A549 (cell line): ENCODE measurements at regions not wholly inside any gene's neighbourhood (a gene's known extent, or its start where the extent isn't known, plus 50 kb on each side); places are given as distances from the start of the nearest gene placed in this dataset.

ENCODE experiments used
- ATAC-seq, 2 experiments: fragments of 200-7000 bp in 1 of 2; fragments of >200 bp in 1 of 2; cut with Nextera tagmentation in 1 of 2; cut with Tn5 transposase in 1 of 2; 3 replicates each; pipeline versions ENCODE4 v1.8.0 to v1.9.1; 2018 to 2020; ENCODE audit warnings: mild to moderate bottlenecking in 1 of 2, moderate library complexity in 1 of 2
- CTCF ChIA-PET: fragments of 300-600 bp; sonication (Branson Sonifier 250); formaldehyde crosslinking; extraction: SDS; loops from one replicate; lab custom pipeline; 2021; ENCODE audit warnings: antibody characterized with exemption, inconsistent platforms; lab: Yijun Ruan, JAX
- POLR2A ChIA-PET: fragments of 350-600 bp; formaldehyde crosslinking; extraction: SDS; loops from one replicate; lab custom pipeline; 2021; ENCODE audit warnings: antibody characterized with exemption, inconsistent platforms; lab: Yijun Ruan, JAX
- DNase-seq, 2 experiments: peaks; one replicate each; pipeline versions ENCODE4 v3.0.0 to v3.0.0-alpha.2; 2011 to 2016; ENCODE audit warnings: low read depth in 1 of 2, low spot score in 1 of 2
- FAIRE-seq: peaks from 2 replicates; lab custom pipeline; 2011; peaks lifted over from hg19 to GRCh38; lab: Jason Lieb, UNC
- H3K27ac ChIP-seq, 2 experiments: fragments of >200 bp; sonication (Bioruptor Twin); formaldehyde crosslinking; 3 replicates each; pipeline ENCODE4 v1.5.1; 2016 to 2017
- H3K4me1 ChIP-seq: fragments of >200 bp; sonication (Bioruptor Twin); formaldehyde crosslinking; 3 replicates; pipeline ENCODE4 v1.6.1; 2016
- H3K4me2 ChIP-seq: fragments of >200 bp; sonication (Bioruptor Twin); formaldehyde crosslinking; 3 replicates; pipeline ENCODE4 v1.6.1; 2016
- H3K4me3 ChIP-seq: fragments of >200 bp; sonication (Bioruptor Twin); formaldehyde crosslinking; 3 replicates; pipeline ENCODE4 v1.5.1; 2016
- H3K9me3 ChIP-seq: fragments of >200 bp; sonication (Bioruptor Twin); formaldehyde crosslinking; 3 replicates; pipeline ENCODE4 v1.6.1; 2016
- CBX2 ChIP-seq: fragments of 200-600 bp; sonication (generic); IDR thresholded peaks from 2 replicates; pipeline ENCODE4 v1.6.1; 2016; ENCODE audit warnings: low read depth, mild to moderate bottlenecking, borderline replicate concordance
- CBX8 ChIP-seq: fragments of 200-600 bp; sonication (generic); IDR thresholded peaks from 2 replicates; pipeline ENCODE4 v1.6.1; 2016
- CHD2 ChIP-seq: fragments of 150-350 bp; IDR thresholded peaks from 2 replicates; pipeline ENCODE4 v1.6.1; 2014; ENCODE audit warnings: low read length; ENCODE audit not compliant: partially characterized antibody
- CHD4 ChIP-seq: fragments of 200-600 bp; sonication (generic); IDR thresholded peaks from 2 replicates; pipeline ENCODE4 v1.6.1; 2016; ENCODE audit warnings: antibody characterized with exemption, mild to moderate bottlenecking, borderline replicate concordance
- EHF ChIP-seq: fragments of 250-450 bp; sonication (Bioruptor Pico); IDR thresholded peaks from 2 replicates; pipeline ENCODE4 v1.5.0; 2020; ENCODE audit warnings: mild to moderate bottlenecking
- EP300 ChIP-seq, 2 experiments: fragments of >200 bp; sonication (Bioruptor Twin); formaldehyde crosslinking; IDR thresholded peaks; 2 replicates in 1 of 2; 3 replicates in 1 of 2; pipeline ENCODE4 v1.6.1; 2016 to 2017
- ESRRA ChIP-seq: fragments of 150-350 bp; IDR thresholded peaks from 2 replicates; pipeline ENCODE4 v1.6.1; 2014; ENCODE audit warnings: mild to moderate bottlenecking, low read length, borderline replicate concordance
- GATA3 ChIP-seq: IDR thresholded peaks from 2 replicates; pipeline ENCODE4 v1.6.1; 2012; ENCODE audit warnings: borderline replicate concordance
- HOXB5 ChIP-seq: fragments of 250-450 bp; sonication (Bioruptor Pico); IDR thresholded peaks from 2 replicates; pipeline ENCODE4 v1.5.0; 2020; ENCODE audit warnings: mild to moderate bottlenecking, moderate library complexity
- JUN ChIP-seq, 2 experiments: fragments of >200 bp; sonication (Bioruptor Twin); formaldehyde crosslinking; IDR thresholded peaks; 2 replicates in 1 of 2; 3 replicates in 1 of 2; pipeline ENCODE4 v1.6.1; 2016 to 2017
- POLR2A ChIP-seq: IDR thresholded peaks from 2 replicates; pipeline ENCODE4 v1.6.1; 2012; ENCODE audit warnings: mild to moderate bottlenecking, low read length
- POLR2AphosphoS2 ChIP-seq: conservative IDR thresholded peaks from 2 replicates; pipeline ENCODE4 v1.6.1; 2012; ENCODE audit warnings: low read length, improper control_type of control experiment, inconsistent platforms
- RARB ChIP-seq: fragments of 250-450 bp; sonication (Bioruptor Pico); IDR thresholded peaks from 2 replicates; pipeline ENCODE4 v1.8.0; 2021; ENCODE audit warnings: mild to moderate bottlenecking, moderate library complexity
- RFX5 ChIP-seq: fragments of 450-650 bp; IDR thresholded peaks from 2 replicates; pipeline ENCODE4 v1.7.1; 2014; ENCODE audit warnings: antibody characterized with exemption, mild to moderate bottlenecking, moderate library complexity
- RNF2 ChIP-seq: fragments of 200-600 bp; sonication (generic); IDR thresholded peaks from 2 replicates; pipeline ENCODE4 v1.6.1; 2016; ENCODE audit warnings: low read depth, mild to moderate bottlenecking, antibody characterized with exemption, moderate library complexity, borderline replicate concordance
- SREBF2 ChIP-seq: fragments of 450-650 bp; IDR thresholded peaks from 2 replicates; pipeline ENCODE4 v1.6.1; 2014; ENCODE audit warnings: mild to moderate bottlenecking, moderate library complexity
- TFCP2L1 ChIP-seq: fragments of 250-450 bp; sonication (Bioruptor Pico); IDR thresholded peaks from 2 replicates; pipeline ENCODE4 v1.5.0; 2021; ENCODE audit warnings: mild to moderate bottlenecking
- TP53 ChIP-seq: fragments of 250-450 bp; sonication (Bioruptor Pico); IDR thresholded peaks from 2 replicates; pipeline ENCODE4 v1.5.0; 2021; ENCODE audit warnings: mild to moderate bottlenecking, moderate library complexity
- ZC3H11A ChIP-seq: fragments of 450-650 bp; IDR thresholded peaks from 2 replicates; pipeline ENCODE4 v1.6.1; 2014; ENCODE audit warnings: antibody characterized with exemption, mild to moderate bottlenecking
- ZSCAN20 ChIP-seq: fragments of 250-450 bp; sonication (Bioruptor Pico); IDR thresholded peaks from 2 replicates; pipeline ENCODE4 v1.8.0; 2022; ENCODE audit warnings: mild to moderate bottlenecking, moderate library complexity
- WGBS: methylation state at CpG from one replicate; pipeline ENCODE4 v1.1.6; 2017; ENCODE audit errors: missing lambda C conversion rate; 5-methylcytosine and 5-hydroxymethylcytosine counted together
- TF ChIP-seq, protein P1 (sequence below): IDR thresholded peaks from 2 replicates; pipeline ENCODE4 v1.6.1; 2012; ENCODE audit warnings: low read depth, borderline replicate concordance
- TF ChIP-seq, protein P2 (sequence below): fragments of 150-350 bp; IDR thresholded peaks from 2 replicates; pipeline ENCODE4 v1.6.1; 2014; ENCODE audit warnings: low read depth, mild to moderate bottlenecking, low read length
- TF ChIP-seq, protein P3 (sequence below): fragments of 450-650 bp; IDR thresholded peaks from 2 replicates; pipeline ENCODE4 v1.6.1; 2014; ENCODE audit warnings: antibody characterized with exemption
- TF ChIP-seq, protein P4 (sequence below): fragments of 200-600 bp; sonication (generic); IDR thresholded peaks from 2 replicates; pipeline ENCODE4 v1.6.1; 2016; ENCODE audit warnings: antibody characterized with exemption, mild to moderate bottlenecking, moderate library complexity
- TF ChIP-seq, protein P5 (sequence below): fragments of >200 bp; sonication (Bioruptor Twin); formaldehyde crosslinking; IDR thresholded peaks from 3 replicates; pipeline ENCODE4 v1.6.1; 2016

DNA sequence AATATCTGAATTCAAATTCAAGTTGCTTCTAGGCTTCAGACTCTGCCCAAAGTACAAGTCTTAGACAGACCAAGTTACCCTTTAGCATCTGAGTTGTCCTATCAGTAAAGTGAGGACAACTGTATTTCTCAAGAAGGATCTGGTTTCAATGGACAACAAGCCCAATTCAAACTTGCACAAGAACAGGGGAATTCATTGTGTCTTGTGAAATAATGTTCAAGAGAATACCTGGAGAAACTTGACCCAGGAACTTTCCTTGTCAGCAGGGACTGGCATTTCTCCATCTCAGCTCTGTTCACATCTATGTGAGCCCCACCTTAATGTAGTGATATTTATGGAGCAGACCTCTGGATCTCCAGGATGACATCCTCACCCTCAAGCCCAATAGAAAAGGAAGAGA lies 894.9 kb upstream of the SLC10A2 start:
- Histone ChIP-seq H3K4me1 (no peaks in the 10 kb centered on the region), H3K27ac (no peak overlapping the region), H3K4me2 (no peak overlapping the region), H3K4me3 (no peak overlapping the region), H3K9me3 (no peaks in the 10 kb centered on the region)
- FAIRE-seq, result no peak
- no peak for DNase-seq
- CTCF ChIA-PET, result no interaction called here
- TF ChIP-seq CHD4 (no peak), POLR2AphosphoS2 (no peak), CHD2 (no peak), RNF2 (no peak), TP53 (CRISPR knock-in tag) (no peak), EHF (CRISPR knock-in tag) (no peak), SREBF2 (no peak)
- TF ChIP-seq, protein P1, sequence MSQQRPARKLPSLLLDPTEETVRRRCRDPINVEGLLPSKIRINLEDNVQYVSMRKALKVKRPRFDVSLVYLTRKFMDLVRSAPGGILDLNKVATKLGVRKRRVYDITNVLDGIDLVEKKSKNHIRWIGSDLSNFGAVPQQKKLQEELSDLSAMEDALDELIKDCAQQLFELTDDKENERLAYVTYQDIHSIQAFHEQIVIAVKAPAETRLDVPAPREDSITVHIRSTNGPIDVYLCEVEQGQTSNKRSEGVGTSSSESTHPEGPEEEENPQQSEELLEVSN, result no peak
- TF ChIP-seq, protein P2, sequence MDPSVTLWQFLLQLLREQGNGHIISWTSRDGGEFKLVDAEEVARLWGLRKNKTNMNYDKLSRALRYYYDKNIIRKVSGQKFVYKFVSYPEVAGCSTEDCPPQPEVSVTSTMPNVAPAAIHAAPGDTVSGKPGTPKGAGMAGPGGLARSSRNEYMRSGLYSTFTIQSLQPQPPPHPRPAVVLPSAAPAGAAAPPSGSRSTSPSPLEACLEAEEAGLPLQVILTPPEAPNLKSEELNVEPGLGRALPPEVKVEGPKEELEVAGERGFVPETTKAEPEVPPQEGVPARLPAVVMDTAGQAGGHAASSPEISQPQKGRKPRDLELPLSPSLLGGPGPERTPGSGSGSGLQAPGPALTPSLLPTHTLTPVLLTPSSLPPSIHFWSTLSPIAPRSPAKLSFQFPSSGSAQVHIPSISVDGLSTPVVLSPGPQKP, result no peak
- POLR2A ChIA-PET, result no interaction called here
- ATAC-seq, result no peak

DNA sequence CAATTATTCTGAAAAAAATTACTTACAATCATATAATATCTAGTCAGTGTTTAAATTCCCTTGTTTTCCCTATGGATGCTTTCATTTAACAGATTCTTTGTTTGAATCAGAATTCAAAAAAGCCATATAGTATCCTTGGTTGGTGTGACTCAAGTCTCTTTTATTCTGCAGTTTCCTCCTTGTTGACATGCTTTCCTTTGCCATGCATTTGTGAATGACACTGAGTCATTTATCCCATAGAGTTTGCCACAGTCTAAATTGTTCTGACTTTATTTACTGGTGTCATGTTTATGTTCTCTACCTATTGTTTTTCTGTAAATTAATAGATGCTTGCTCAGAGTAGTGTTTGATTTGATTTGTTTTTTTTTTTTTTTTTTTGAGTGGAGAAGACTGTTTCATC lies 893.8 kb upstream of the SLC10A2 start:
- FAIRE-seq (no peak), DNase-seq (no peak), ATAC-seq (no peak)
- TF ChIP-seq SREBF2 (no peak), TFCP2L1 (CRISPR knock-in tag) (no peak), POLR2A (no peak), CBX2 (no peak), RNF2 (no peak)
- TF ChIP-seq, protein P2, result no peak
- Histone ChIP-seq H3K9me3 (no peaks in the 10 kb centered on the region), H3K4me3 (no peak overlapping the region), H3K27ac (no peak overlapping the region), H3K4me1 (no peaks in the 10 kb centered on the region), H3K4me2 (no peak overlapping the region)
- ChIA-PET CTCF (no interaction called here), POLR2A (no interaction called here)

DNA sequence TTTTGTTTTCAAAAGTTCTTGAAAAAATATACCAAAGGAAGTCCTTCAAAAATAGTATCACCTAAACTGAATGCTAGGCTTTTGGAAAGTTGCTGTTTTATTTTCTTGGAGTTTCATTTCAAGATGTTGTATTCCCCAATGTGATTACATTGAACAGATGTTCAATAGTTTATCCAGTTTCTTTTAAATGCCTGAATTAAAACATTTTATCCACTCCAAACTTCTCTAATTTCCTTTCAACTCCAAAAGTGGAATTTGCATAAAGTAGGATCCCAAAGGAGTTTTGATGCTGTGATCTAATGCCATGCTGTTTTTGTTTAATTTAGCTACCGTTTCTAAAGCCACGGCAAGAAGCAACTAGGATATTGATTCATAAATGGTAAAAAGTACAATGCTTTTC lies 892.5 kb upstream of the SLC10A2 start:
- 37% methylated on average over 2 of the region's 2 CpGs for WGBS
- Histone ChIP-seq H3K27ac (no peak overlapping the region), H3K4me3 (no peak overlapping the region), H3K4me2 (no peak overlapping the region), H3K4me1 (no peaks in the 10 kb centered on the region), H3K9me3 (no peaks in the 10 kb centered on the region)
- DNase-seq (no peak), ATAC-seq (no peak), FAIRE-seq (no peak)
- ChIA-PET CTCF (no interaction called here), POLR2A (no interaction called here)
- TF ChIP-seq ESRRA (no peak), RFX5 (no peak), ZC3H11A (no peak), SREBF2 (no peak), ZSCAN20 (CRISPR knock-in tag) (no peak), CHD4 (no peak), RARB (CRISPR knock-in tag) (no peak), EP300 (IDR thresholded peaks at IDR 0.05) (no peak), POLR2AphosphoS2 (no peak), HOXB5 (CRISPR knock-in tag) (no peak), GATA3 (no peak), CBX8 (no peak), JUN (IDR thresholded peaks at IDR 0.05) (no peak)
- TF ChIP-seq, protein P3, sequence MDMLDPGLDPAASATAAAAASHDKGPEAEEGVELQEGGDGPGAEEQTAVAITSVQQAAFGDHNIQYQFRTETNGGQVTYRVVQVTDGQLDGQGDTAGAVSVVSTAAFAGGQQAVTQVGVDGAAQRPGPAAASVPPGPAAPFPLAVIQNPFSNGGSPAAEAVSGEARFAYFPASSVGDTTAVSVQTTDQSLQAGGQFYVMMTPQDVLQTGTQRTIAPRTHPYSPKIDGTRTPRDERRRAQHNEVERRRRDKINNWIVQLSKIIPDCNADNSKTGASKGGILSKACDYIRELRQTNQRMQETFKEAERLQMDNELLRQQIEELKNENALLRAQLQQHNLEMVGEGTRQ, result no peak
- TF ChIP-seq, protein P4, sequence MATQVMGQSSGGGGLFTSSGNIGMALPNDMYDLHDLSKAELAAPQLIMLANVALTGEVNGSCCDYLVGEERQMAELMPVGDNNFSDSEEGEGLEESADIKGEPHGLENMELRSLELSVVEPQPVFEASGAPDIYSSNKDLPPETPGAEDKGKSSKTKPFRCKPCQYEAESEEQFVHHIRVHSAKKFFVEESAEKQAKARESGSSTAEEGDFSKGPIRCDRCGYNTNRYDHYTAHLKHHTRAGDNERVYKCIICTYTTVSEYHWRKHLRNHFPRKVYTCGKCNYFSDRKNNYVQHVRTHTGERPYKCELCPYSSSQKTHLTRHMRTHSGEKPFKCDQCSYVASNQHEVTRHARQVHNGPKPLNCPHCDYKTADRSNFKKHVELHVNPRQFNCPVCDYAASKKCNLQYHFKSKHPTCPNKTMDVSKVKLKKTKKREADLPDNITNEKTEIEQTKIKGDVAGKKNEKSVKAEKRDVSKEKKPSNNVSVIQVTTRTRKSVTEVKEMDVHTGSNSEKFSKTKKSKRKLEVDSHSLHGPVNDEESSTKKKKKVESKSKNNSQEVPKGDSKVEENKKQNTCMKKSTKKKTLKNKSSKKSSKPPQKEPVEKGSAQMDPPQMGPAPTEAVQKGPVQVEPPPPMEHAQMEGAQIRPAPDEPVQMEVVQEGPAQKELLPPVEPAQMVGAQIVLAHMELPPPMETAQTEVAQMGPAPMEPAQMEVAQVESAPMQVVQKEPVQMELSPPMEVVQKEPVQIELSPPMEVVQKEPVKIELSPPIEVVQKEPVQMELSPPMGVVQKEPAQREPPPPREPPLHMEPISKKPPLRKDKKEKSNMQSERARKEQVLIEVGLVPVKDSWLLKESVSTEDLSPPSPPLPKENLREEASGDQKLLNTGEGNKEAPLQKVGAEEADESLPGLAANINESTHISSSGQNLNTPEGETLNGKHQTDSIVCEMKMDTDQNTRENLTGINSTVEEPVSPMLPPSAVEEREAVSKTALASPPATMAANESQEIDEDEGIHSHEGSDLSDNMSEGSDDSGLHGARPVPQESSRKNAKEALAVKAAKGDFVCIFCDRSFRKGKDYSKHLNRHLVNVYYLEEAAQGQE, result no peak
- TF ChIP-seq, protein P1, result no peak
- TF ChIP-seq, protein P5, sequence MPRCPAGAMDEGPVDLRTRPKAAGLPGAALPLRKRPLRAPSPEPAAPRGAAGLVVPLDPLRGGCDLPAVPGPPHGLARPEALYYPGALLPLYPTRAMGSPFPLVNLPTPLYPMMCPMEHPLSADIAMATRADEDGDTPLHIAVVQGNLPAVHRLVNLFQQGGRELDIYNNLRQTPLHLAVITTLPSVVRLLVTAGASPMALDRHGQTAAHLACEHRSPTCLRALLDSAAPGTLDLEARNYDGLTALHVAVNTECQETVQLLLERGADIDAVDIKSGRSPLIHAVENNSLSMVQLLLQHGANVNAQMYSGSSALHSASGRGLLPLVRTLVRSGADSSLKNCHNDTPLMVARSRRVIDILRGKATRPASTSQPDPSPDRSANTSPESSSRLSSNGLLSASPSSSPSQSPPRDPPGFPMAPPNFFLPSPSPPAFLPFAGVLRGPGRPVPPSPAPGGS, result no peak
